ENCODE measurements at regions not wholly inside any gene's neighbourhood (a gene's known extent, or its start where the extent isn't known, plus 50 kb on each side); places are given as distances from the start of the nearest gene placed in this dataset.
"Not testable (repeated sequence)": the region's sequence is repeated elsewhere in the genome, so short reads cannot be mapped to it uniquely, and the experiment has no call there.

DNA sequence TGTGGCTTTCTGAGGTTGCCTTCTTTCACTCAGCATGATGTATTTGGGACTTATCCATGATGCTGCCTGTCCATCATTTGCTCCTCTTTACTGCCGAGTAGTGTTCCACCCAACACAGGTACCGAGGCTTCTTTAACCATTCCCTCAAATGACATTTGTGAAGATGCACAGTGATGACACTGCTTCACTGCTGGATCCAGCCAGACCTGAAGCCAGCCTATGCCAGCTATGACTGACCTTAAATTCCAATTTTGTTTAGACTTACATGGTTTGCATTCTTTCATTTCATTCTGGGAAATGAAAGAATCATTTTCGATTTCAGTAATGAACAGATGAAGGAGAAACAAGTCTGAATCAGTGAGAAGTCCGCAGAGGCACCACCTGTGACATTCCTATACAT, 271.0 kb downstream of the AACS start:
- intact Hi-C loops (cut with DNase I), result no loop called here
- ATAC-seq, result no peak
- DNase-seq (ENCODE audit: low spot score), result no peak

DNA sequence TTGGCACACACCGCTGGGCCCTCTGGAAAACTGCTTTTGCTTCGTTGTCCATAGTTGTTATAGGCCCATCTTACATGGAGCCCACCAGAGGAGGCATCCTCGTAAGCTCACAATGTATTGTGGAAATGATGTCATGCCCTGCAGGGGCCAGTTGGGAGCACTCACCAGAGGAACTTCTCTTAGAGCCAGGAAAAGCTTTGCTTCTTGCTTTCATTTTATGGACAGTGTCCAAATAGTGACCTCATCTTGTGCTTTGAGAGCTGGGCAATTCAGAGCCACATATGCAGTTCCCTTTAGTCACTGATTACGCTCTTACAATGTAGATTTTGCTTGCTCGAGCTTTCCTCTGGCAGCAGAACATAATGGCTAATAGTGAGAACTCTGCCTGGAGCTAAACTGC, 275.6 kb downstream of the AACS start:
- peak; percentile 85 for ATAC-seq
- intact Hi-C loops (cut with DNase I), result no loop called here
- no peak for DNase-seq (ENCODE audit: low spot score)

DNA sequence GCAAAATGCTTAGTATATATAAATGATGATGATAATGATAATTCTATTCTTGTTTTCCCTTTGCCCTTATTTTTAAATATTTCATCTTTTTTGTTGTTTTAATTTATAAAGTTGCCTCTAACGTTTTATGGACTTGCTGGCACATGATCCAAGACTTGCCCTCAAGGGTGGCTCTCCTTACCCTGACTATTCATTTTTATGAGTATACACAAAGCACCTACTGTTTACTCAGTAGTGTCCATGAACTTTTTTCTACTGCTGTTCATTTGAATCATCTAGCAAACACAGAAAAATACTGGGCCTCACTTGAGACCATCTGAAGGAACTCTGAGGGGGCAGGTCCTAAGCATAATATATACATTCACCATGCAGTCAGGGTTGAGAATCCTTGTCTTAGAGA, 276.2 kb downstream of the AACS start:
- intact Hi-C loops (cut with DNase I), result no loop called here
- ATAC-seq (no peak), DNase-seq (ENCODE audit: low spot score) (no peak)

DNA sequence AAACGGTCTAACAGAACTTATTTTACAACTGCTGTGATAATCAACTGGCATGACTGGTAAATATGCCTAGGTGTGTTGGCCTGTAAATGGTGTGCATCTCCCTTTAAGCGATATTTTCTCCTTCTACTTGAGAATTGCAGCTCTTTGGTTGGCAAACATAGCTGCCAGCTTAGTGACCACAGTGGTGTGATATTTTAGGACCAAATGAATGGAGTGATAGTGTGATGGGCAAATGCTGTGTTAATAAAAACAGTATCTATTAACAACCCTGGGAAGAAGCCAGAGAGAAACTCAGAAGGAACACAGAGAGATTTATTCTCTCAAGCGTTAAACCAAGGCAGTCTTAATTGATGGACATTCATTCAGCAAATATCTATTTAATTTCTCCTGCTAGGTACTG, 278.4 kb downstream of the AACS start:
- no peak for ATAC-seq
- intact Hi-C loops (cut with DNase I), result no loop called here
- DNase-seq (ENCODE audit: low spot score), result no peak

DNA sequence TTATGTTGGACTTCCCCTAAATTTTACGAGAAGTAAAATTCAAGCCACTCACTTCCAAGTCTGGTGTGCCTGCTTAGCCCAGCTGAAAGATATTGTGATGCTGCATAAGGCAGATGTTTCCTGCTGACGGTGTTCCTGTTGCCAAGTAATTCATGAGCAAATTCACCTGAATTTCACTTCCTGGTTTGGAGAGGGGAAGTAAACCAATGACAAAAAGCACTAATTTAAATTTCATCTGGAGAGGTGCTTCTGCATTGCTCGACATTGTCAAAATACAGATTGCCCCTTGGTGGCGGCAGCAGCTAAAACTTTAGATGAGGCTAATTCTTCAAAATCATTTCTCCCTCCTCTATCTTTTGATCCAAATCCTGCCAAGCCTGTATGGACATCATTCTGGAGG, 281.1 kb downstream of the AACS start:
- intact Hi-C loops (cut with DNase I), result no loop called here
- no peak for DNase-seq (ENCODE audit: low spot score)
- ATAC-seq, result no peak

DNA sequence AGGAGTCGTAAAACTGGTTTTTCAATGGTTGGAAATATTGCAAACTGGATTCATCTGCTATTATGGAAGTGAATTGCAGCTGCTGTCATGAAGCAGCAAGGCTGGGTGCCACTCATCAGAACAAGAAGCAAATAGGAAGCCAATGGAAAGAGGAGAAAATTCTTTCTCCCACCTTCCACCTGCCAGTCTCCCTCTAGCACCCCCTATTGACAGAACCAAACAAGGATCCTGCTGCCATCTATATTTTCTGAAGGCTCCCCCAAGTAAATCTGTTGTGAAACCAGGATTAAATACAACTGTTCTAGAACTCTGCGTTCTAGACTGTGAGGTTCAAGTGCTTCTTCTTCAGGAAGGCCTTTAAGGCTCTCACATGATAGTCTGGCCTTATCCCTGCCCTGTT, 286.6 kb downstream of the AACS start:
- intact Hi-C loops (cut with DNase I), result no loop called here
- no peak for DNase-seq (ENCODE audit: low spot score)
- no peak for ATAC-seq

DNA sequence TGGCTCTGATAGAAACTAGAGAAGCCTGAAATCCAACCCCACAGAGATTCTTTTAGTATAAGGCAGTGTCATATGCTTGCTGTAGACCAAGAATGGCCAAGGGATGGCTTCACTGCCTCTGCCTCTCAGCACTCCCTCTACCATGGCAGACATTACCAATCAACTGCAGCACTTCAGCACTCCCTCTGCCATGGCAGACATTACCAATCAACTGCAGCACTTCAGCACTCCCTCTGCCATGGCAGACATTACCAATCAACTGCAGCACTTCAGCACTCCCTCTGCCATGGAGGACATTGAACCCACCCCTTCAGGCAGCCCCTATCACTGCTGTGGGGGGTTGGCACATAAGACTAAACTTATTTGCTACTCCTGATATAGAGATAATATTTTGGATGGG, 287.8 kb downstream of the AACS start:
- DNase-seq (ENCODE audit: low spot score); intact Hi-C loops (cut with DNase I): not testable (repeated sequence)

DNA sequence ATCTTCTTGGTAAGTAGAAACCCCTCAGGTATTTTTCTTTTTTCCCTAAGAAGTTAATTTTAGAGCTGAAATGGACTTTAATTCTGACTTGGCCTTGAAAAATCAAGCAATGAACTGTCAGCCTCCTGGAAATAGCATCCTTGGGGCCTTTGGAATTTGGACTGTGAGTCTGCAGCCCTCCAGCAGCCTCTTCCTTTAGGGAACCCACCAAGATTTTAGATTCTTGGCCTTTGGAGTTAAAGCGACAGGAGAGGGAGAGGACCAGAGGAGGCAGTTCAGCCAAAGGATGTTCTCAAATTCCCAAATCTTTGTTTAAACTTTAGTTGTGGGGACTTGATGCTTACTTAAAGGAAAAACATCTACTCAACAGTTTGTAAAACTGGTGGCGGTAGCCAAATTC, 288.6 kb downstream of the AACS start:
- DNase-seq (ENCODE audit: low spot score) (no peak), ATAC-seq (no peak)
- intact Hi-C loops (cut with DNase I), result no loop called here

More for the DNA sequence above, 287.8 kb downstream of the AACS start:
- not testable (repeated sequence) for ATAC-seq

DNA sequence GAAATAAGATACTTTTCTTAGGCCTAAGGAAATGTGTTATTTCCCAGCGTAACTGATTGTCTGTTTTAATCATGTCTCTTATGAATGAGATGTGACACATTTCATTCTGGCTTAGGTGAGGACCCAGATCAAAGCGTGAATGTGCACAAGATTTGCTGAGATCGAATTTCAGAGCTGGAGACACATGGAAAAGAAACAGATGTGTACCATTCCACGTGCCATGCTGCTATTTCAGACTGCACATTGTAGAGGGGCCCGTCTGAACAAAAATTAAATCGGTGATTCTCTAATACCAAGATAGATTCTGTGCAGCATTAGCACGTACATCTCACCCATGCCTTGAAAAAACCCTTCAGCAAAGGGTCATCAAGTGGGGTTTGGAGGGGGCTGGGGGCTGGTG, 290.4 kb downstream of the AACS start:
- no peak for DNase-seq (ENCODE audit: low spot score)
- ATAC-seq, result no peak
- intact Hi-C loops (cut with DNase I), result no loop called here

DNA sequence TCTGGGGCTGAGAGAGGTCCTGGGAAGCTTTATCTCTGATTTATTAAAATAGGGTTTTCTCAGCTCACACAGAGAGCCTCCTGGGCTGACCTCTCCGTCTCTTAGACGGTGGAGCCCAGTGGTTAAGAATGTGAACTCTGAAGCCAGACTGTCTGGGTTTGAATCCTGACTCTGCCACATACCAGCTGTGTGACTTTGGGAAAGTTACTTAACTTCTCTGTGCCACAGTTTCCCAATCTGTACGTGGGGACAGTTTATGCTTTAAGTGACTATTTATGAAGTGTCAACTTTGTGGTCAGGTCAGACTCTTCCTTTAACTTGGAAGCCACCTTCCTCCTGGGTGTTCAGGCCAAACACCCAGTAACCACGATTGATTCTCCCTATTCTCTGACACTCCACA, 290.9 kb downstream of the AACS start:
- intact Hi-C loops (cut with DNase I), result no loop called here

DNA sequence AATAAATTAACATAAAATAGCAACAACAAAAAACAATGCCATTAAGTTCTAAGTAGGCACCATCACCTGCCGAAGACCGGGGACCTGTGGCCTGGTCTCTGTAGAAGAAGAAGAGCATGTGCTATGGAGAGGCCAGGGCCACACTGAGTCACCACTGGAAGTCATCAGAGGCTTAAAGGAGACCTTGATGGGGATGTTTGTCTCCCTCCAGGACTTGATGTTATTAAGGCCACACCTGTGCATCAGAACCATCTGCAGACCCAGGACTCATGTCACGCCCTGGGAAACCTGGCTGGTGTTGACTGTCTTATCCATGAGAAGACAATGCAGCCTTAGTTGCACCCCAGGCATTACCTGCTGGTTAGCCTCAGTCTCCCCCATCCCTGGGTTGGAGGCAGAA, 292.3 kb downstream of the AACS start:
- intact Hi-C loops (cut with DNase I), result no loop called here
- DNase-seq (ENCODE audit: low spot score) (no peak), ATAC-seq (no peak)

More for the DNA sequence above, 290.9 kb downstream of the AACS start:
- no peak for ATAC-seq
- no peak for DNase-seq (ENCODE audit: low spot score)

DNA sequence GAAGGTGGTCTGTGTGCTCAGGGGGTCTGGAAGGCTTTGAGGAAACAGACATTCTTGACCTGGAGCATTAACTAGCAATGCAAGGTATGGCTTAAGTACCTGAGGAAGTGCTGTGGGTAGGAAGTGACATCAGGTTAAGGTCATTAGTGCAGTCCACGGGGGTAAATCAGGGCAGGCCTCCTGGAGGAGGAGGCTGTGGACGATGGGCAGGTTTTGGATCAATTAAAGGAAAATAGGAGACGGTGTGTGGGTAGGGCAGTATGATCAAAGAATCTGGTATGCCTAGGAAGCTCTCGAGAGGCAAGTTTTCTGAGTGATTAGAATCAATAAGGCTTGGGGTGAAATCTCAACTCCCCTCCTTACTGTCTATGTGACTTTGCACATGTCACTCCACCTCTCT, 295.3 kb downstream of the AACS start:
- ATAC-seq (no peak), DNase-seq (ENCODE audit: low spot score) (no peak)

DNA sequence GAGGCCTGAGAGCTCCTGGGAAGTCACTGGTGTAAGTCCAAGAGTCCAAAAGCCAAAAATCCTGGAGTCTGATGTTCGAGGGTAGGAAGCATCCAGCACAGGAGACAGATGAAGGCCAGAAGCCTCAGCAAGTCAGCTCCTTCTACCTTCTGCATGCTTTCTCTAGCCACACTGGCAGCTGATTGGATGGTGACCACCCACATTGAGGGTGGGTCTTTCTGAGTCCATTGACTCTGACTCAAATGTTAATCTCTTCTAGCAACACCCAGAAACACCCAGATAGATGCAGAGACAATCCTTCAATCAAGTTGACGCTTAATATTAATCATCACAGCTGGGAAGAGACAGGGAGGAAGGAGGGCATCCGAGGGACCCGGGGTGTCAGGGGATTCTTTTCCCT, 305.8 kb downstream of the AACS start:
- intact Hi-C loops (cut with DNase I), result no loop called here
- ATAC-seq, result no peak
- DNase-seq (ENCODE audit: low spot score), result no peak

More for the DNA sequence above, 295.3 kb downstream of the AACS start:
- intact Hi-C loops (cut with DNase I), result no loop called here

DNA sequence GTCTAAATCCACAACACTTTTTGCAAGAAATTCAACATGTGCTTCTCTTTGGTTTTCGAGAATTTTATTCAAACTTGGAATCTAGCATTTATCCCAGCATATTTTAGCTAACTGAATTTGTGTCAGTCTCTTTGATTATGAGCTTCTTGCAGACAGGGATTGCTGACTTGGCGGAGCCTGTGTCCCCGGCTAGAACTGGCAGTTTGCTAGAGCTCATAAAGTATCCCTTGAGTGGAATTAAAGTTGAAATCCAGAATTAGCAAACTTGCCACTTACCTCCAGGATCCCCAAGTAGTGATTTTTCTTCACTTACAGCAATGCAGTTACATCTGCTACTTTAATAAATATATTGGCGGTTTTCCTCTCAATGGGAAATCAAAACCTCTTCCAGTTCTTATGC, 306.9 kb downstream of the AACS start:
- ATAC-seq (no peak), DNase-seq (ENCODE audit: low spot score) (no peak)
- intact Hi-C loops (cut with DNase I), result no loop called here

DNA sequence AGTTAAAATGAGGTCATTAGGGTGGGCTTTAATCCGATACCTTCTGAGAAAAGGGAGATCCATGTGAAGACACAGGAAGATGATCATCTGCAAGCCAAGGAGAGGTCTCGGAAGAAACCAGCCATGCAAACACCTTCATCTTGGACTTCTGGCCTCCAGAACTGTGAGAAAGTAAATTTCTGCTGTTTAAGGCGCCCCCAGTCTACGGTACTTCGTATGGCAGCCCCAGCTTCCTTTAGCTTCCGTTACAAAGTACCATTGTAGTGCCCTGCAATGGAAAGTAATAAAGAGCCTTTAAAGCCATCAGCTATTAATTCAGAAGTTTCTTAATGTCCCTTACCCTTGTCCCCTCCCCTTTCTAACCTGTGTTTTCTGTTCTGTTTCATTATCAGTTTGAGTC, 308.1 kb downstream of the AACS start:
- ATAC-seq (no peak), DNase-seq (ENCODE audit: low spot score) (no peak)
- intact Hi-C loops (cut with DNase I), result no loop called here

DNA sequence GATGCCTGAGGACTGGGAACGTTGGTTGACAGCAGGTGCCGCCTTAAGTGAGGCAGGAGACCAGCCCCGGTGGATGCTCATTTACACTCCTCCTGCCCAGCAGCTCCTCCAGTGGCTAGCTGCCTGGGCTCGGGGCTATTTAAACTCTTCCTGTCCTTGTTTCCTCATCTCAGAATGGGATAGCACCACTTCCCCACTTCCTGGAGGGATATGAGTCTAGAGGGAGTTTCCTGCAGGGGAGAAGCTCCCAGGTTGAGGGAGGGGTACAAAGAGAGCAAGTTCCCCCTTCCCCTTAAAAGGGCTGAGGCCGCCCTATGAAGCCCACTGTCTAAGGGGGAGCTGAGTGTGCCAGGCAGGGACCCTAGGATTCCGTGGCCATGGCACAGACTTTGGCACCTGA, 311.2 kb downstream of the AACS start:
- intact Hi-C loops (cut with DNase I), result no loop called here
- no peak for DNase-seq (ENCODE audit: low spot score)
- no peak for ATAC-seq

DNA sequence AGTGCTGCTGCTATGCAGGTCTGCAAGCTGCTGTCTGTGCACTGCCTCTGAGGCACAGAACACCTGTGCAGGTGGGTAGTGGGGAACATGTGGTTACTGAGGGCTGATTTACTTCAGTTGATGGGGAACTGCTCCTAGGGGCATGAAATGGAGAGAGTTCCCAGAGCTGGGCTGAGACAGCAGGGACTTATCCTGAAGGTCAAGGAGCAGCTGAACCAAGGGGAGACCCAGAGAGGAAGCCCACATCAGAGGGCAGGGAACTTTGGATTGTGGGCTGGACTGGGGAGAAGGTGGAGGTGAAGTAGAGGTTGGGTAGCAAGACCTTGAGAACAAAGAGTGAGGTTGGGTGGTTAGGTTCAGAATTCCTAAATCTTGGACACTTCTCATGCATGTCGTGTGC, 311.9 kb downstream of the AACS start:
- DNase-seq (ENCODE audit: low spot score) (no peak), ATAC-seq (no peak)
- intact Hi-C loops (cut with DNase I), result no loop called here

DNA sequence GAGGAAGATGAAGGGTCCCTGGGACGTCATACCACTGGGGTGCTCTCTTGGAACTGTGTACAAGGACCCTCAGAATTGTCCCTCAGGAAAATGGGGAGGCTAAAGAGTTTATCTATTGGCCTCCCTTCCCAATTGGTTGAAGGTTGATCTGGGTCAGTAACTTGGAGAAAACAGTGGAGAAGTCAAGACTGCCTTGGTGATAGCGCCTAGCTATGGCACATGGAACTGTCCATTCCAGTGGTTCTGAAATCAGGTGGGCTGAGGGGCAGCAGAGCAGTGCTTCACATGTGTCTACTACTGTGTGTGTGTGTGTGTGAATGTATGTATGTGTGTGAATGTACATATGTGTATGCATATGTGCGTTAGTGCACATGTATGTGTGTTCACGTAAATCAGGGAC, 316.1 kb downstream of the AACS start:
- ATAC-seq, result no peak
- intact Hi-C loops (cut with DNase I), result no loop called here
- DNase-seq (ENCODE audit: low spot score), result no peak

DNA sequence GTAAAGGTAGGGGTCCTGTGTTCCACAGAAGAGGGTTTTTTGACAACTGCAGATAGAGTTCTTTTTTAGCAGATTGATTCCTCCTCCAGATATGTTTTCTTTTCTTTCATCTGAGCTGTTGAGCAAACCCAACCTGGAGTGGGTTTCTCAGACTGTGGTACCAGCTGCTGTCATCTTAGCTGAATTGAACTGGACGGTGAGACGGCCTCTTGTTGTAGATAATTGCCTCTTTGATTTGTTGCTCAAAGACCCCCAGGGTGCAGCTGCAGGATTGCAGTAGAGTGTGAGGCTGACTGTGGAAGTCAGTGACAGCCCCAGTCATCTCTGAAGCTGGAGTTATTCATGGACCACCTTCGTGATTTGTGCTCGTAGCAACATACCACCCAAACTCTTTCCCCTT, 317.7 kb downstream of the AACS start:
- no peak for DNase-seq (ENCODE audit: low spot score)
- intact Hi-C loops (cut with DNase I), result no loop called here
- ATAC-seq, result no peak

DNA sequence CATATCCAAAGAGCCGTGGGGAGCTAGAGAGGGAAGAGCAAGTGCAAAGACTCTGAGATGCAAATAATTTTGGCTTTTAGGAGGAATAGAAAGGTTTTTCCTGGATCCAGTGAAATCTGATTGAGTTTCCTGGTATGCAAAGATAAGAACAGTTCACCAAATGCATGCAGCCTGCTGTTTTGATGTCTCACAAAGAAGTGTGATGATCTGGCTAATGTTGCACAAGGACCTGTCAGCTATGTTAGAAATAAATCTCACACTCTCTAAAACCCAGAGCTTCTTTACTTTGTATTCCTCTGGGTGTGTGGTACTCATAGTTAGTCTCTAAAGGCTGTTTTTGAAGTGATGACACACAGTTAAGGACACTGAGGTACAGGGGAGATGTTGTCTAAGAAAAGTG, 321.4 kb downstream of the AACS start:
- no peak for DNase-seq (ENCODE audit: low spot score)
- no peak for ATAC-seq
- intact Hi-C loops (cut with DNase I), result no loop called here

DNA sequence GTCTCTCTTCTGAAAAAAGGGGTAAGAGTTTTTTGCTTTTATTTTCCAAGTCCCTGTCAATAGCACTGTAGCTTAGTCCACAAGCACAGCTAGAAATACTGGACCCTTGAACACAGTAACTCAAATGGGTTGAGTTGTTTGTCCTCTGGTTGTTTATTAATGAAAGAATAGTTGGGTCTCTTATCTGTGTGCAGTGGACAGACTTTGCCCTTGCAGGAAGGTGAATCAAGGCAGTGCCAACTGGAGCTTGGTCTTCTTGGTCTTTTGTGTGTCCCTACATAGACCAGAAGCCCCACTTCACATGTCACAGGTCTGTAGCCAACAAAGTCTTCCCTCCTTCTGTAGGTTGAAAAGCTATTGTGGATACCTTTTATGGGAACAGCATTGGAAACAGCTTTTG, 322.0 kb downstream of the AACS start:
- intact Hi-C loops (cut with DNase I), result no loop called here

DNA sequence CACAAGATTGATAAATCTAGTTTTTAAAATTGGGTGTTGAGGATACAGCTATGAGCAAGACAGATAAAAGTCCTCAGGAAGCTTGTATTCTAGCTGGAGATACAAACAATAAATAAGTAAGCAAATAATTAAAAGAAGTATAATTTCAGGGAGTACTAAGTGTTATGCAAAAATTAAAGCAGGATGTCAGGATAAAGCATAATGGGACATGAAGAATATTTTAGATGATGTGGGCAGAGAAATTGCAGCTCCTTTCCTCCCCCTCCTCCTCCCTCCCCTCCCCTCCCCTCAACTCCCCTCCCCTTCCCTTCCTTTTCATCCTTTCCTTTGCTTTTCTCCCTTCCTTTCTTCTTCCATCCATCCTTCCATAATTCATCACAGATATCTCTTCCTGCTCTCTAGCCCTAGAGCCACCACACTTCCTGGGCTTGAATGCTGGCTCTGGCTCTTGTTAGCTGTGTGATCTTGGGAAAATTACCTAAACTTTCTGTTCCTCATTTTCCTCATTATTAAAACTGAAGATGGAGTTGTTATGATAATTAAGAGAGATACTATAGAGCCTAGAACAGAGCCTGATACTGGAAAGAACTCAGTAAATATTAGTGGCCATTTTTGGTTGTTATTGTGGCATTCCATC, 323.9 kb downstream of the AACS start:
- no peak for ATAC-seq
- no peak for DNase-seq (ENCODE audit: low spot score)
- intact Hi-C loops (cut with DNase I), result no loop called here

More for the DNA sequence above, 322.0 kb downstream of the AACS start:
- DNase-seq (ENCODE audit: low spot score), result no peak
- ATAC-seq, result no peak

All from sciatic nerve (tissue), 2 donors.